Keratinocyte (primary cell): ENCODE measurements at regions not wholly inside any gene's neighbourhood (a gene's known extent, or its start where the extent isn't known, plus 50 kb on each side); places are given as distances from the start of the nearest gene placed in this dataset.
"Not testable (repeated sequence)": the region's sequence is repeated elsewhere in the genome, so short reads cannot be mapped to it uniquely, and the experiment has no call there.

Source experiments
- CTCF ChIP-seq, 3 experiments: IDR thresholded peaks in 1 of 3; conservative IDR thresholded peaks in 1 of 3; optimal IDR thresholded peaks in 1 of 3; 2 replicates in 2 of 3; 3 replicates in 1 of 3; pipeline versions ENCODE3 to v1.5.1; 2011; ENCODE audit warnings: low read length in 3 of 3, mild to moderate bottlenecking in 3 of 3, moderate library complexity in 2 of 3, control low read depth in 1 of 3, inconsistent platforms in 1 of 3; ENCODE audit not compliant: insufficient read depth in 2 of 3; ENCODE audit errors: extremely low read depth in 1 of 3
- EZH2 ChIP-seq: IDR thresholded peaks from one replicate; pipeline ENCODE4 v1.6.1; 2012; ENCODE audit warnings: inconsistent platforms, mild to moderate bottlenecking, low read length, moderate library complexity

GRCh38 chr9:78106586-78106985, 75.0 kb upstream of the GNAQ start:
- TF ChIP-seq CTCF (optimal IDR thresholded peaks at IDR 0.05 in 1 of 3, IDR thresholded peaks at IDR 0.05 in 1 of 3, conservative IDR thresholded peaks at IDR 0.05 in 1 of 3; ENCODE audit: extremely low read depth in 1 of 3, insufficient read depth in 2 of 3, low read length in 3 of 3); EZH2: not testable (repeated sequence)
